GM06990 (cell line): ENCODE measurements at regions not wholly inside any gene's neighbourhood (a gene's known extent, or its start where the extent isn't known, plus 50 kb on each side); places are given as distances from the start of the nearest gene placed in this dataset.

ENCODE experiments used
- DNase-seq: peaks from one replicate; pipeline ENCODE4 v3.0.0-alpha.2; 2011; ENCODE audit not compliant: insufficient read length; ENCODE audit errors: extremely low read depth
- H3K27me3 ChIP-seq: replicated peaks from 2 replicates; pipeline ENCODE4 v1.6.0; 2011; ENCODE audit warnings: low read length; ENCODE audit not compliant: control insufficient read depth, insufficient read depth
- H3K36me3 ChIP-seq: 2 replicates; pipeline ENCODE4 v1.5.1; 2011; ENCODE audit warnings: low read length; ENCODE audit not compliant: control insufficient read depth, insufficient read depth
- H3K4me3 ChIP-seq: replicated peaks from 2 replicates; pipeline ENCODE4 v1.5.1; 2011; ENCODE audit warnings: low read depth, mild to moderate bottlenecking, control low read depth, low read length
- TF ChIP-seq, protein P1 (sequence below): IDR thresholded peaks from 2 replicates; pipeline ENCODE4 v1.5.1; 2011; ENCODE audit warnings: low read length, control low read depth, mild to moderate bottlenecking, inconsistent platforms; ENCODE audit not compliant: insufficient read depth, poor library complexity, severe bottlenecking

GRCh38 chr2:67015681-67016080 is 381.5 kb upstream of the ETAA1 start:
- Histone ChIP-seq H3K27me3 (no peaks in the 10 kb centered on the region), H3K36me3 (no peaks in the 10 kb centered on the region), H3K4me3 (no peak overlapping the region)
- TF ChIP-seq, protein P1, sequence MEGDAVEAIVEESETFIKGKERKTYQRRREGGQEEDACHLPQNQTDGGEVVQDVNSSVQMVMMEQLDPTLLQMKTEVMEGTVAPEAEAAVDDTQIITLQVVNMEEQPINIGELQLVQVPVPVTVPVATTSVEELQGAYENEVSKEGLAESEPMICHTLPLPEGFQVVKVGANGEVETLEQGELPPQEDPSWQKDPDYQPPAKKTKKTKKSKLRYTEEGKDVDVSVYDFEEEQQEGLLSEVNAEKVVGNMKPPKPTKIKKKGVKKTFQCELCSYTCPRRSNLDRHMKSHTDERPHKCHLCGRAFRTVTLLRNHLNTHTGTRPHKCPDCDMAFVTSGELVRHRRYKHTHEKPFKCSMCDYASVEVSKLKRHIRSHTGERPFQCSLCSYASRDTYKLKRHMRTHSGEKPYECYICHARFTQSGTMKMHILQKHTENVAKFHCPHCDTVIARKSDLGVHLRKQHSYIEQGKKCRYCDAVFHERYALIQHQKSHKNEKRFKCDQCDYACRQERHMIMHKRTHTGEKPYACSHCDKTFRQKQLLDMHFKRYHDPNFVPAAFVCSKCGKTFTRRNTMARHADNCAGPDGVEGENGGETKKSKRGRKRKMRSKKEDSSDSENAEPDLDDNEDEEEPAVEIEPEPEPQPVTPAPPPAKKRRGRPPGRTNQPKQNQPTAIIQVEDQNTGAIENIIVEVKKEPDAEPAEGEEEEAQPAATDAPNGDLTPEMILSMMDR: no peak
- DNase-seq: no peak

DNA sequence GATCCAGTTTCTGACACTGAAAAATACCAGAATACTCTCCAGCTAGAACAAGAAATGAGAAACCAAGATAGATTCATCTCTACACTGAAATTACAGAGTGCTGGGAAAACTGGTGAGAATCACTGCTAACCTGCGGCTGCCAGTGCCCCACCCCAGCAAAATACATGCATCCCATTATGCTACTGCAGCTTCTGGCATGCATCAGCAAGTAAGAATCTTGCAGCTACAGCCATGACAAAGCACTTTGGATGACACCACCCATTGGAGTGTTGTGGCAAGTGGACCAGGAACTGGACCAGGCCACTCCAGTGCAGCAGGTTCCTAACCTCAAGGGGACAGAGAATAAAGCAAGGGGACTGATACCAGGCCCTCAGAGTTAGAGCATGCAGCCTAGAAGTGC is 378.8 kb upstream of the ETAA1 start:
- Histone ChIP-seq H3K4me3 (no peak overlapping the region), H3K36me3 (no peaks in the 10 kb centered on the region), H3K27me3 (no peaks in the 10 kb centered on the region)
- TF ChIP-seq, protein P1: no peak
- no peak for DNase-seq

DNA sequence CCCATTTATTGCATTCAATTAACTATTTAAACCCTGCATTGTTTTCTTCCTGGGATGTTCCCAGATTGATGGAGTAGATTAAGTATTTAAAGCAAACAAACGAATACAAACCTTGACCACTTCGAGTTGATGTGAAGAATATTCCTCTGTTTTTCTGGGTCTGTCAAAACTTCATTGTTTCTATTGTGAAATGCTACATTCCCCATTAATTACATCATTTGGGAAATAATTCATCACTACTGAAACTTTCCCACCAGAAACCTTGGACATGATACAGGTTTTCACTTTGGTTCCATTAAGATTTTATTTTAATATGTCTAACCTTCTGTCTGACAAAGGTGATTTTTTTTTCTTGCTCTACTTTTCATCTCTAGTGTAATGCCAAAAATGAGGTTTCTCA is 365.1 kb upstream of the ETAA1 start:
- TF ChIP-seq, protein P1: no peak
- Histone ChIP-seq H3K36me3 (no peaks in the 10 kb centered on the region), H3K27me3 (no peaks in the 10 kb centered on the region), H3K4me3 (no peak overlapping the region)
- no peak for DNase-seq

DNA sequence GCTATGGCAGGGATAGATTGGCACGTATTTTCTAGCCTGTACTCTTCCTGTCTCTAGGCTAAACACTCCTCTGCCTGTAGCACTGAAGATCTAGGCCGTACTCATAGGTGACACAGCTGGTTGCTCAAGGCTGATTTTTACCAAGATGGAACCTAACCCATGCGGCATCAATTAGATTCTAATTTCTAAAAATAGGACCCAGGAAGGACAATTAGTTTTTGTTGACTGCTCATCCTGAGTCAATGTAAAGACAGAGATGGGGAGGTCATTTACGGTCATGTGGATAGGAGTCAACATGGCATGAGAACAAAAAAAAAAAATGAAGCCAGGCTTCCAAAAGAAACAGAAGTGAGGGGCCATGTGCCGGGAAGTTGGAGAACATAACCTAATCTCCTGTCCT is 360.7 kb upstream of the ETAA1 start:
- H3K4me3 ChIP-seq: no peak overlapping the region
- no peaks in the 10 kb centered on the region for H3K36me3 ChIP-seq
- DNase-seq: no peak
- TF ChIP-seq, protein P1: no peak
- H3K27me3 ChIP-seq: no peaks in the 10 kb centered on the region

GRCh38 chr2:67037655-67038054 is 359.5 kb upstream of the ETAA1 start:
- DNase-seq: no peak
- no peaks in the 10 kb centered on the region for H3K27me3 ChIP-seq
- TF ChIP-seq, protein P1: no peak
- H3K4me3 ChIP-seq: no peak overlapping the region
- no peaks in the 10 kb centered on the region for H3K36me3 ChIP-seq

- H3K4me3 ChIP-seq: no peak overlapping the region
- no peaks in the 10 kb centered on the region for H3K36me3 ChIP-seq
- TF ChIP-seq, protein P1: no peak
- DNase-seq: no peak
- no peaks in the 10 kb centered on the region for H3K27me3 ChIP-seq
These were observed 358.9 kb upstream of the ETAA1 start for GRCh38 chr2:67038195-67038594.
